Heart left ventricle (tissue), 13 donors: ENCODE measurements at regions not wholly inside any gene's neighbourhood (a gene's known extent, or its start where the extent isn't known, plus 50 kb on each side); places are given as distances from the start of the nearest gene placed in this dataset.

Source experiments
- POLR2A ChIP-seq, 2 donors: fragments of 450-650 bp; IDR thresholded peaks; one replicate each; pipeline ENCODE4 v1.6.1; 2017; ENCODE audit warnings: antibody characterized with exemption in 2 of 2, mild to moderate bottlenecking in 2 of 2, moderate library complexity in 2 of 2
- TF ChIP-seq, protein P1 (sequence below), 12 donors: fragments of 200-600 bp; sonication (generic) in 4 of 12; IDR thresholded peaks; one replicate each; pipeline versions ENCODE4 v1.5.0 to v1.8.0; 2018 to 2022; ENCODE audit warnings: antibody characterized with exemption in 12 of 12, mild to moderate bottlenecking in 5 of 12
- donor health status: ischemic (EF 13 %, LVEDD 7.1; RV severe dilation, severe dysfunction).
- donor health status: DM: no; HTN: yes; CAD: no.
- donor health status: DM: no; HTN: no; CAD: no.
- donor health status: ischemic (EF 25% LVEDD 6.9; RV normal size, moderate dysfunction).
- donor health status: ischemic (EF 25% LVEDD 5.7; RV mildly dilated, moderate dysfunction).
- donor health status: ischemic (EF 35%, LVEDD 5.7; RV mildly dilated, moderate dysfunction).
- donor health status: nonischemic (EF 11% LVEDD 7.7; RV severe dilation, severe dysfunction).
- donor health status: DM: yes; HTN: yes; CAD: no.
- donor health status: PGD.
- donor health status: ischemic (EF 29% LVEDD 5.4; RV normal size, mild dysfunction).
- donor health status: nonischemic (EF 23%, LVEDD 6.1; RV moderate dilation, normal function).

DNA sequence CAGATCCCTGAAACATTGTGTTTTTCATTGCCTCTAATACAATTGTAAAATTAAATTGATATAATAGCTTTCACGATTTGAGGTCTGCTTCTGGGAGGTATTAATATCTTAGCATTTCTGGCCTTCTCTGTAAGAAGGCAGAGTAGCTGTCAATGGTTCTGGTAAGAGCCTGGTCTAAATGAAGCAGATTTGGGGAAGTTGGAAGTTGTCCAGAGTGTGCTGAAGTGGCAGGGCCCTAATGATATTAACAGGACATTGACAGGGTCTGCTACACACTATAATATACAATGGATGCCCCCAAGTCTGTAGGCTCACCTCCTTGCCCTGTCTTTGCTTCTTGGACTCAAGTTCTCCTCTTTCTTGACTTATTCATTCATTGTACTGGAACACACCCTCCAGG lies 99.5 kb downstream of the C4BPA start:
- TF ChIP-seq, protein P1, sequence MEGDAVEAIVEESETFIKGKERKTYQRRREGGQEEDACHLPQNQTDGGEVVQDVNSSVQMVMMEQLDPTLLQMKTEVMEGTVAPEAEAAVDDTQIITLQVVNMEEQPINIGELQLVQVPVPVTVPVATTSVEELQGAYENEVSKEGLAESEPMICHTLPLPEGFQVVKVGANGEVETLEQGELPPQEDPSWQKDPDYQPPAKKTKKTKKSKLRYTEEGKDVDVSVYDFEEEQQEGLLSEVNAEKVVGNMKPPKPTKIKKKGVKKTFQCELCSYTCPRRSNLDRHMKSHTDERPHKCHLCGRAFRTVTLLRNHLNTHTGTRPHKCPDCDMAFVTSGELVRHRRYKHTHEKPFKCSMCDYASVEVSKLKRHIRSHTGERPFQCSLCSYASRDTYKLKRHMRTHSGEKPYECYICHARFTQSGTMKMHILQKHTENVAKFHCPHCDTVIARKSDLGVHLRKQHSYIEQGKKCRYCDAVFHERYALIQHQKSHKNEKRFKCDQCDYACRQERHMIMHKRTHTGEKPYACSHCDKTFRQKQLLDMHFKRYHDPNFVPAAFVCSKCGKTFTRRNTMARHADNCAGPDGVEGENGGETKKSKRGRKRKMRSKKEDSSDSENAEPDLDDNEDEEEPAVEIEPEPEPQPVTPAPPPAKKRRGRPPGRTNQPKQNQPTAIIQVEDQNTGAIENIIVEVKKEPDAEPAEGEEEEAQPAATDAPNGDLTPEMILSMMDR (IDR thresholded peaks at IDR 0.05), result no peak
- TF ChIP-seq POLR2A (IDR thresholded peaks at IDR 0.05), result no peak
